Activated CD8-positive, alpha-beta memory T cell treated with anti-CD3 and anti-CD28 coated beads, Interleukin-2, amount 10 ng/mL, durations not matched to agents 7 days and 5 days (primary cell): ENCODE measurements at regions not wholly inside any gene's neighbourhood (a gene's known extent, or its start where the extent isn't known, plus 50 kb on each side); places are given as distances from the start of the nearest gene placed in this dataset.

Experiments used
- ATAC-seq: fragments of 150-1000 bp; cut with Tn5 transposase; one replicate; pipeline ENCODE4 v1.10.0; 2021; ENCODE audit warnings: moderate library complexity
- CTCF ChIA-PET: fragments of 350-600 bp; sonication (Branson Sonifier 250); formaldehyde crosslinking; loops from one replicate; lab custom pipeline; 2021; ENCODE audit warnings: antibody characterized with exemption; lab: Charles Lee
- DNase-seq: peaks from one replicate; pipeline ENCODE4 v3.0.0-alpha.2; 2020
- H3K27ac Mint-ChIP-seq: one replicate; pipeline ENCODE4 v1.8.0; 2021; ENCODE audit warnings: mild to moderate bottlenecking, mixed read lengths
- H3K27me3 Mint-ChIP-seq: one replicate; pipeline ENCODE4 v1.8.0; 2021; ENCODE audit warnings: mixed read lengths
- H3K36me3 Mint-ChIP-seq: one replicate; pipeline ENCODE4 v1.8.0; 2021; ENCODE audit warnings: mild to moderate bottlenecking, mixed read lengths
- H3K4me1 Mint-ChIP-seq: one replicate; pipeline ENCODE4 v1.8.0; 2021; ENCODE audit warnings: mixed read lengths
- H3K4me3 Mint-ChIP-seq: one replicate; pipeline ENCODE4 v1.8.0; 2021; ENCODE audit warnings: mild to moderate bottlenecking, moderate library complexity, mixed read lengths
- H3K9me3 Mint-ChIP-seq: one replicate; pipeline ENCODE4 v1.8.0; 2022; ENCODE audit warnings: low read depth, mixed read lengths

GRCh38 chr2:120499784-120500495, 154.0 kb downstream of the INHBB start:
- Mint-ChIP-seq H3K4me3 (no peak overlapping the region), H3K9me3 (no peaks in the 10 kb centered on the region), H3K4me1 (no peaks in the 10 kb centered on the region), H3K36me3 (no peaks in the 10 kb centered on the region), H3K27me3 (peaks cover 3% of the 10 kb centered on the region), H3K27ac (no peak overlapping the region)
- DNase-seq (no peak), ATAC-seq (no peak)
- CTCF ChIA-PET = no interaction called here

- H3K9me3 Mint-ChIP-seq = no peaks in the 10 kb centered on the region
- no peak overlapping the region for H3K4me3 Mint-ChIP-seq
- ATAC-seq = no peak
- H3K36me3 Mint-ChIP-seq = no peaks in the 10 kb centered on the region
- DNase-seq = no peak
- H3K27me3 Mint-ChIP-seq = peaks cover 3% of the 10 kb centered on the region
- H3K4me1 Mint-ChIP-seq = no peaks in the 10 kb centered on the region
- H3K27ac Mint-ChIP-seq = no peak overlapping the region
- CTCF ChIA-PET = no interaction called here
Observed at GRCh38 chr2:120501591-120501990, 155.7 kb downstream of the INHBB start.

- no peaks in the 10 kb centered on the region for H3K36me3 Mint-ChIP-seq
- H3K4me1 Mint-ChIP-seq = no peaks in the 10 kb centered on the region
- H3K27me3 Mint-ChIP-seq = peaks cover under 1% of the 10 kb centered on the region
- ATAC-seq (no peak), DNase-seq (no peak)
- CTCF ChIA-PET = no interaction called here
- H3K9me3 Mint-ChIP-seq = no peaks in the 10 kb centered on the region
- no peak overlapping the region for H3K27ac Mint-ChIP-seq
- H3K4me3 Mint-ChIP-seq = no peak overlapping the region
Observed at GRCh38 chr2:120502357-120502756, 156.4 kb downstream of the INHBB start.

- DNase-seq (no peak), ATAC-seq (no peak)
Observed at GRCh38 chr2:120502761-120503160, 156.8 kb downstream of the INHBB start.

GRCh38 chr2:120503206-120503792, 157.4 kb downstream of the INHBB start:
- Mint-ChIP-seq H3K4me1 (no peaks in the 10 kb centered on the region), H3K9me3 (no peaks in the 10 kb centered on the region), H3K36me3 (no peaks in the 10 kb centered on the region), H3K4me3 (no peak overlapping the region), H3K27me3 (no peaks in the 10 kb centered on the region), H3K27ac (no peak overlapping the region)
- CTCF ChIA-PET = no interaction called here
- DNase-seq = no peak
- no peak for ATAC-seq

More at GRCh38 chr2:120502761-120503160, 156.8 kb downstream of the INHBB start:
- Mint-ChIP-seq H3K36me3 (no peaks in the 10 kb centered on the region), H3K9me3 (no peaks in the 10 kb centered on the region), H3K27me3 (no peaks in the 10 kb centered on the region), H3K27ac (no peak overlapping the region), H3K4me1 (no peaks in the 10 kb centered on the region), H3K4me3 (no peak overlapping the region)
- CTCF ChIA-PET = no interaction called here

- CTCF ChIA-PET = no interaction called here
- Mint-ChIP-seq H3K36me3 (no peaks in the 10 kb centered on the region), H3K4me1 (no peaks in the 10 kb centered on the region)
Observed at GRCh38 chr2:120503793-120504571, 158.0 kb downstream of the INHBB start.

GRCh38 chr2:120504936-120505705, 159.2 kb downstream of the INHBB start:
- Mint-ChIP-seq H3K27ac (no peak overlapping the region), H3K4me1 (no peaks in the 10 kb centered on the region), H3K27me3 (no peaks in the 10 kb centered on the region), H3K36me3 (no peaks in the 10 kb centered on the region), H3K4me3 (no peak overlapping the region), H3K9me3 (no peaks in the 10 kb centered on the region)
- ATAC-seq (no peak), DNase-seq (no peak)
- CTCF ChIA-PET = no interaction called here

More at GRCh38 chr2:120503793-120504571, 158.0 kb downstream of the INHBB start:
- Mint-ChIP-seq H3K9me3 (no peaks in the 10 kb centered on the region), H3K27me3 (no peaks in the 10 kb centered on the region), H3K27ac (no peak overlapping the region), H3K4me3 (no peak overlapping the region)
- DNase-seq = no peak
- ATAC-seq = no peak

GRCh38 chr2:120508567-120509041, 162.7 kb downstream of the INHBB start:
- CTCF ChIA-PET = no interaction called here
- no peak for DNase-seq
- Mint-ChIP-seq H3K9me3 (no peaks in the 10 kb centered on the region), H3K4me3 (no peak overlapping the region), H3K27ac (no peak overlapping the region), H3K27me3 (no peaks in the 10 kb centered on the region), H3K36me3 (no peaks in the 10 kb centered on the region), H3K4me1 (no peaks in the 10 kb centered on the region)
- no peak for ATAC-seq

- ATAC-seq (no peak), DNase-seq (no peak)
- H3K36me3 Mint-ChIP-seq = no peaks in the 10 kb centered on the region
- no peak overlapping the region for H3K27ac Mint-ChIP-seq
- H3K4me1 Mint-ChIP-seq = no peaks in the 10 kb centered on the region
- no peaks in the 10 kb centered on the region for H3K9me3 Mint-ChIP-seq
- H3K4me3 Mint-ChIP-seq = no peak overlapping the region
- H3K27me3 Mint-ChIP-seq = no peaks in the 10 kb centered on the region
- CTCF ChIA-PET = interaction anchor here (1.3 kb wide), 1 partner anchor 166 kb away, joined by 4 read pairs; no protein-coding TSS in a partner anchor
Observed at GRCh38 chr2:120509213-120509815, 163.4 kb downstream of the INHBB start.

- ATAC-seq = no peak
- CTCF ChIA-PET = interaction anchor here (1.3 kb wide), 1 partner anchor 167 kb away, joined by 4 read pairs; no protein-coding TSS in a partner anchor
Observed at GRCh38 chr2:120509991-120510735, 164.2 kb downstream of the INHBB start.

GRCh38 chr2:120510751-120511395, 164.9 kb downstream of the INHBB start:
- no peak for DNase-seq
- Mint-ChIP-seq H3K4me3 (no peak overlapping the region), H3K27ac (no peak overlapping the region), H3K27me3 (no peaks in the 10 kb centered on the region), H3K36me3 (no peaks in the 10 kb centered on the region), H3K4me1 (no peaks in the 10 kb centered on the region), H3K9me3 (no peaks in the 10 kb centered on the region)
- CTCF ChIA-PET = interaction anchor here (1.3 kb wide), 1 partner anchor 167 kb away, joined by 4 read pairs; no protein-coding TSS in a partner anchor
- ATAC-seq = no peak

More at GRCh38 chr2:120509991-120510735, 164.2 kb downstream of the INHBB start:
- no peaks in the 10 kb centered on the region for H3K9me3 Mint-ChIP-seq
- no peak for DNase-seq
- no peaks in the 10 kb centered on the region for H3K4me1 Mint-ChIP-seq
- no peaks in the 10 kb centered on the region for H3K27me3 Mint-ChIP-seq
- H3K36me3 Mint-ChIP-seq = no peaks in the 10 kb centered on the region
- no peak overlapping the region for H3K27ac Mint-ChIP-seq
- H3K4me3 Mint-ChIP-seq = no peak overlapping the region

GRCh38 chr2:120511536-120511935, 165.6 kb downstream of the INHBB start:
- no peak overlapping the region for H3K4me3 Mint-ChIP-seq
- CTCF ChIA-PET = no interaction called here
- H3K9me3 Mint-ChIP-seq = no peaks in the 10 kb centered on the region
- DNase-seq (no peak), ATAC-seq (no peak)
- no peaks in the 10 kb centered on the region for H3K4me1 Mint-ChIP-seq
- no peaks in the 10 kb centered on the region for H3K36me3 Mint-ChIP-seq
- no peak overlapping the region for H3K27ac Mint-ChIP-seq
- H3K27me3 Mint-ChIP-seq = no peaks in the 10 kb centered on the region
